Ishikawa (cell line): ENCODE measurements at regions not wholly inside any gene's neighbourhood (a gene's known extent, or its start where the extent isn't known, plus 50 kb on each side); places are given as distances from the start of the nearest gene placed in this dataset.

Source experiments
- CEBPB ChIP-seq: IDR thresholded peaks from 2 replicates; pipeline ENCODE4 v1.6.1; 2012
- CREB1 ChIP-seq: IDR thresholded peaks from 2 replicates; pipeline ENCODE4 v1.6.1; 2012; ENCODE audit warnings: low read depth
- EGR1 ChIP-seq: IDR thresholded peaks from 2 replicates; pipeline ENCODE4 v1.6.1; 2012
- EP300 ChIP-seq: IDR thresholded peaks from 2 replicates; pipeline ENCODE4 v1.6.1; 2012; ENCODE audit warnings: borderline replicate concordance
- FOXM1 ChIP-seq: IDR thresholded peaks from 2 replicates; pipeline ENCODE4 v1.6.1; 2012; ENCODE audit warnings: low read depth, borderline replicate concordance
- NFIC ChIP-seq: IDR thresholded peaks from 2 replicates; pipeline ENCODE4 v1.6.1; 2012
- RAD21 ChIP-seq: IDR thresholded peaks from 2 replicates; pipeline ENCODE4 v1.6.1; 2012; ENCODE audit warnings: low read depth
- TAF1 ChIP-seq: IDR thresholded peaks from 2 replicates; pipeline ENCODE4 v1.6.1; 2012; ENCODE audit warnings: low read depth, mild to moderate bottlenecking
- TCF12 ChIP-seq: IDR thresholded peaks from 2 replicates; pipeline ENCODE4 v1.6.1; 2012; ENCODE audit warnings: low read depth
- TEAD4 ChIP-seq: IDR thresholded peaks from 2 replicates; pipeline ENCODE4 v1.6.1; 2012
- YY1 ChIP-seq: IDR thresholded peaks from 2 replicates; pipeline ENCODE4 v1.6.1; 2012; ENCODE audit warnings: low read depth
- ZBTB7A ChIP-seq: IDR thresholded peaks from 2 replicates; pipeline ENCODE4 v1.6.1; 2012; ENCODE audit warnings: low read depth
- TF ChIP-seq, protein P1 (sequence below): IDR thresholded peaks from 2 replicates; pipeline ENCODE4 v1.6.1; 2012
- TF ChIP-seq, protein P2 (sequence below): IDR thresholded peaks from 2 replicates; pipeline ENCODE4 v1.6.1; 2012; ENCODE audit warnings: low read depth, mild to moderate bottlenecking
- TF ChIP-seq, protein P3 (sequence below): IDR thresholded peaks from 2 replicates; pipeline ENCODE4 v1.6.1; 2012

DNA sequence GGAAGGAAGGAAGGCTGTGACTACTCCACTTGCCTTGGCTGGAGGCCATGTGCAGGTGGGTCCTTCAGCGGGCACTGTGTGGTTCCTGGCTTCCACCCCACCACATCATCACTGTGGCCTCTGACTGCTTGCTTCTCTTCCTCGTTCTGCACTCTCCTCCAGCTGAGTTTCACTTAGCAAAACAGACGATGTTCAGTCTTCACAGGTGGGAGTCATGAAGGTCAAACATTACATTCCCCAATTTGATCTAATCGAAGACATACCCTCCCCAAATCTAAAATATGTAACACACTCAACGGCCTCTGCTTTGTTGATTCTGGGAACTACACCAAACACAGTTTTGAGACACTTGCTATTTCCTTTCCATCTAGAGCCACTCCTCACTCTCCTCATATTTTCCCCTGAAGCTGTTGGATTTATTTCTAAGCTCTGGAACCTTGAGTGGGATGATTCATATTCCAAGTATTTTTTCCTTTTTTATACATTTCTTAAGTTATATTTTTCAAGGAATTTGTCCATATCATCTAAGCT is 132.5 kb upstream of the FOXA2 start:
- TF ChIP-seq NFIC (no peak), ZBTB7A (no peak), TCF12 (no peak), TEAD4 (no peak), TAF1 (no peak), EGR1 (no peak), CREB1 (no peak), EP300 (no peak), FOXM1 (no peak), RAD21 (no peak), CEBPB (no peak)
- TF ChIP-seq, protein P1, sequence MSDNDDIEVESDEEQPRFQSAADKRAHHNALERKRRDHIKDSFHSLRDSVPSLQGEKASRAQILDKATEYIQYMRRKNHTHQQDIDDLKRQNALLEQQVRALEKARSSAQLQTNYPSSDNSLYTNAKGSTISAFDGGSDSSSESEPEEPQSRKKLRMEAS: no peak

DNA sequence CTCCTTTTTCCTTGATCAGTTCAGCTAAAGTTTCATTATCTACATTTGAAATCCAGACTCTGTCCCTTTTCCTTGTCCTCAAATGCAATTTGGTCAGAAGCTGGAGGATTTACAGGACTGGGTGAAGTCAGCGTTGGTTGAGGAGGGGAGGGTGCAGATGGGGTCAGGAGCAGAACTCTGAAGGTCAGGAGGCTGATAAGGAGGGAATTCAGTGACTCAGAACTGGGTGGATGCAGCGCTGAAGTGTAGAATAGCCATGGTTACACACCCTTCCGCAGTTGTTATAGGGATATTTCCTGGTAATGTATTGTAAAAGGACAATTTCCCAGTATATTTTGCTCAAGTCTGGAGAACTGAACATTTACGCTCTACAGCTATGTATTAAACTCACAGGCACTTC is 133.1 kb upstream of the FOXA2 start:
- no peak for TF ChIP-seq TCF12
- TF ChIP-seq RAD21: no peak

DNA sequence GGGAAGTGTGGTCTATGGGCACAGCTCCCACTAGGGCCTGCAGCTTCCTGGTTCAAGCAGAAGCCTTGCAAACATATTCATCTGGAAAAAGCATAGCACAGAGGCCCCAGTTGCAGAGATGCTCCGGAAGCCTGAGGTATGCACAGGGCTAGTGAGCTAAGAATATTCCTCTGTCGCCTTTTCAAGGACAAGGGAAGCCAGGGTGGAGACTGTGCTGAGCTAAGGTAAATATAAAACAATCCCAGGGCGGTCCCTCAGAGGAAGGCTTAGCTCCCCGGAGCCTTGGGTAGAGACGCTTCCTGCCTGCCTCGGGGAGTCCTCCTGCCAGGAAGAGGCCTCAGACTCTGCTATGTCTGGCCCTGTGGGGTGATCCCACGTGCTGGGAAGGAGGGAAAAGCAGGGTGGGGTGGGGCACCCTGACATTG is 134.8 kb upstream of the FOXA2 start:
- TF ChIP-seq EP300: no peak
- TF ChIP-seq, protein P1: no peak
- TF ChIP-seq CREB1: no peak
- TF ChIP-seq, protein P2, sequence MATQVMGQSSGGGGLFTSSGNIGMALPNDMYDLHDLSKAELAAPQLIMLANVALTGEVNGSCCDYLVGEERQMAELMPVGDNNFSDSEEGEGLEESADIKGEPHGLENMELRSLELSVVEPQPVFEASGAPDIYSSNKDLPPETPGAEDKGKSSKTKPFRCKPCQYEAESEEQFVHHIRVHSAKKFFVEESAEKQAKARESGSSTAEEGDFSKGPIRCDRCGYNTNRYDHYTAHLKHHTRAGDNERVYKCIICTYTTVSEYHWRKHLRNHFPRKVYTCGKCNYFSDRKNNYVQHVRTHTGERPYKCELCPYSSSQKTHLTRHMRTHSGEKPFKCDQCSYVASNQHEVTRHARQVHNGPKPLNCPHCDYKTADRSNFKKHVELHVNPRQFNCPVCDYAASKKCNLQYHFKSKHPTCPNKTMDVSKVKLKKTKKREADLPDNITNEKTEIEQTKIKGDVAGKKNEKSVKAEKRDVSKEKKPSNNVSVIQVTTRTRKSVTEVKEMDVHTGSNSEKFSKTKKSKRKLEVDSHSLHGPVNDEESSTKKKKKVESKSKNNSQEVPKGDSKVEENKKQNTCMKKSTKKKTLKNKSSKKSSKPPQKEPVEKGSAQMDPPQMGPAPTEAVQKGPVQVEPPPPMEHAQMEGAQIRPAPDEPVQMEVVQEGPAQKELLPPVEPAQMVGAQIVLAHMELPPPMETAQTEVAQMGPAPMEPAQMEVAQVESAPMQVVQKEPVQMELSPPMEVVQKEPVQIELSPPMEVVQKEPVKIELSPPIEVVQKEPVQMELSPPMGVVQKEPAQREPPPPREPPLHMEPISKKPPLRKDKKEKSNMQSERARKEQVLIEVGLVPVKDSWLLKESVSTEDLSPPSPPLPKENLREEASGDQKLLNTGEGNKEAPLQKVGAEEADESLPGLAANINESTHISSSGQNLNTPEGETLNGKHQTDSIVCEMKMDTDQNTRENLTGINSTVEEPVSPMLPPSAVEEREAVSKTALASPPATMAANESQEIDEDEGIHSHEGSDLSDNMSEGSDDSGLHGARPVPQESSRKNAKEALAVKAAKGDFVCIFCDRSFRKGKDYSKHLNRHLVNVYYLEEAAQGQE: no peak
- TF ChIP-seq NFIC: no peak
- TF ChIP-seq, protein P3, sequence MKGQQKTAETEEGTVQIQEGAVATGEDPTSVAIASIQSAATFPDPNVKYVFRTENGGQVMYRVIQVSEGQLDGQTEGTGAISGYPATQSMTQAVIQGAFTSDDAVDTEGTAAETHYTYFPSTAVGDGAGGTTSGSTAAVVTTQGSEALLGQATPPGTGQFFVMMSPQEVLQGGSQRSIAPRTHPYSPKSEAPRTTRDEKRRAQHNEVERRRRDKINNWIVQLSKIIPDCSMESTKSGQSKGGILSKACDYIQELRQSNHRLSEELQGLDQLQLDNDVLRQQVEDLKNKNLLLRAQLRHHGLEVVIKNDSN: no peak
- TF ChIP-seq FOXM1: no peak
- no peak for TF ChIP-seq CEBPB
- no peak for TF ChIP-seq EGR1
- TF ChIP-seq RAD21: no peak
- TF ChIP-seq TCF12: no peak
- no peak for TF ChIP-seq TAF1
- TF ChIP-seq YY1: no peak
- no peak for TF ChIP-seq ZBTB7A

DNA sequence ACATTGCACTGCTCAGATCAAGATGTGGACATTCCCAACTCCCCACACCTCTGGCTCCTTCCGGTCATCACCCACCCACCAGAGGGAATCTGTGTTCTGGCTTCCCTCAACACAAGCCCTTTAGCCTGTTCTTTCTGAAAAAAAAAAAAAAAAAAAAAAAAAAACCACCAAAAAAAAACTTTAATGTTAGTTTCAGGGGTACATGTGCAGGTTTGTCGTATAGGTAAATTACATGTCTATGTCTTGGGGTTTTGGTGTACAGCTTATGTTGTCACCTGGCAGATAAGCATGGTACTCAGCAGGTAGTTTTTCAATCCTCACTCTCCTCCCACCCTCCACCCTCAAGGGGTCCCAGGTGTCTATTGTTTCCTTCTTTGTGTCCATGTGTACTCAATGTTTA is 135.8 kb upstream of the FOXA2 start:
- TF ChIP-seq, protein P3: no peak
- TF ChIP-seq RAD21: no peak
- no peak for TF ChIP-seq TCF12
- TF ChIP-seq ZBTB7A: no peak
- no peak for TF ChIP-seq CEBPB
- no peak for TF ChIP-seq CREB1
- no peak for TF ChIP-seq YY1
- no peak for TF ChIP-seq TEAD4
- TF ChIP-seq, protein P1: no peak
- no peak for TF ChIP-seq TAF1

DNA sequence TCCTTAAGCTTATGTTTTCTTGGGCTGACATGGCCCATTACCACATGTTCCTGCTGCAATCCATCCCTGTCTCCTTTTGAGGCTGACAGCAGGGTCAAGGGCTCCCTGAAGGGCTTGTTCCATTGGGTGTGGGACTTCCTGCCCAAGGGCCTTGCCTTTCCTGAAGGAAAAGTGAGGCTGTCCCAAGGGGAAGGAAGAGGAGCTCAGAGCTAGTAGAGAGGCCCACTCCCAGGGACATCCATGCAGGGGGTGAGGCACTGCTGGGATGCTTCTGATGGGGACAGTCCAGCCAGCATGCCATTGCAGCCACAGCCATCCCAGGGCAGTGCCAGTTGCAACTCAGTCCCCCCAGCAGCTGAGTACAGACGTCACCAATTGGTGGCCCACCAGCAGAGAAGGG is 138.4 kb upstream of the FOXA2 start:
- TF ChIP-seq CREB1 (no peak), EGR1 (no peak), RAD21 (no peak), EP300 (no peak), YY1 (no peak), TAF1 (no peak), TEAD4 (no peak)
- TF ChIP-seq, protein P3: no peak
- TF ChIP-seq, protein P1: no peak

DNA sequence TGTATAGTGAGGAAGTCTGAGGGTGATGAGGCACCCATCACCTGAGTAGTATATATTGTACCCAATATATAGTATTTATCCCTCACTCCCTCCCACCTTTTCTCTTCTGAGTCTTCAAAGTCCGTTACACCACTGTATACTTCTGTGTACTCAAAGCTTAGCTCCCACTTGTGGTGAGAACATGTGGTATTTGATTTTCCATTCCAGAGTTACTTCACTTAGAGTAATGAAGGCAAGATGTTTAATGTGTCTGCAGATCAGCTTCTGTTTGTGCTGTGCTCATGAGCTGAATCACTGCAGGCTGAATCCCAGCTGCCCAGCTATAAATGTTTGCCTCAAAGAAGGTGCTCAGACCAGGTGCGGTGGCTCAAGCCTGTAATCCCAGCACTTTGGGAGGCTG is 139.3 kb upstream of the FOXA2 start:
- TF ChIP-seq NFIC: no peak

DNA sequence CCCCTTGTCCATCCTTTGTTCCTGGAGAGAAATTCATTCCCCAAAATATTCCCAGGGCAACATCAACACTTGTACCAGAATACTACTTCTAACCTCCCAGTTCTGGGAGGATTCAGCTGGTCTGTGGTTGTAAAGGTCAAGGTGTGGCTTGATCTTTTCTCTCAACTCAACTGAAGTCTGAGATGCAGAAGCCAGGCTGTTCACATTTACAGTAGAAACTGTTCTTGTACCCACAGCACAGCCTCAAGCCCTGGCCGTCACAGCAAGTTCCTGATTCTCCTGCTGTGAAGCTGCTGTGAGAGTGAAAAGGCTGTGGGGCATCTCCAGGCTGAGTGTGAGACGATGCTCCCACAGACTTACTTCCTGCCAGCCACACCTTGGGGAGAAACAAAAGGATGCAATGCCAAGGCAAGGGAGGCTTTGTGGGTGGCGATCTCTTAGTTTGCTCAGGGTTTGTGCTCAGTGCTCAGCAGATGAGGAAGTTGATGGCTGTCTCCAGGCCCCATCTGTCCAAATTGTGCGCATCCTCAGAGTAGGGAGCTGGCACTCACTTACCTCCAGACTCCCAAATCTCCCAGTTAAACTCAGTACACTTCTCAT is 143.9 kb upstream of the FOXA2 start:
- TF ChIP-seq, protein P2: no peak
- TF ChIP-seq EGR1 (no peak), EP300 (no peak), TCF12 (no peak), TEAD4 (no peak), NFIC (no peak), ZBTB7A (no peak), CREB1 (no peak), CEBPB (no peak), TAF1 (no peak), FOXM1 (no peak), YY1 (no peak), RAD21 (no peak)
- TF ChIP-seq, protein P3: no peak
- TF ChIP-seq, protein P1: no peak
